Left colon (tissue), 2 donors: ENCODE measurements at regions not wholly inside any gene's neighbourhood (a gene's known extent, or its start where the extent isn't known, plus 50 kb on each side); places are given as distances from the start of the nearest gene placed in this dataset.

Experiments used
- ATAC-seq: fragments of 200-7000 bp; cut with Tn5 transposase; one replicate; pipeline ENCODE4 v1.9.1; 2020; ENCODE audit warnings: mild to moderate bottlenecking, moderate library complexity
- DNase-seq, 2 donors: peaks; one replicate each; pipeline ENCODE4 v3.0.0-alpha.2; 2020
- intact Hi-C, 2 donors: fragments of 100-400 bp; cut with DNase I in 1 of 2; cut with micrococcal nuclease in 1 of 2; formaldehyde crosslinking; loops; one replicate each; pipeline versions ENCODE4 v1.11.2 to v1.14.0; 2022; cut with DNase I, micrococcal nuclease
- donor health status: DM: no; HTN: no; CAD: no.
- donor health status: DM: yes; HTN: yes; CAD: no.

DNA sequence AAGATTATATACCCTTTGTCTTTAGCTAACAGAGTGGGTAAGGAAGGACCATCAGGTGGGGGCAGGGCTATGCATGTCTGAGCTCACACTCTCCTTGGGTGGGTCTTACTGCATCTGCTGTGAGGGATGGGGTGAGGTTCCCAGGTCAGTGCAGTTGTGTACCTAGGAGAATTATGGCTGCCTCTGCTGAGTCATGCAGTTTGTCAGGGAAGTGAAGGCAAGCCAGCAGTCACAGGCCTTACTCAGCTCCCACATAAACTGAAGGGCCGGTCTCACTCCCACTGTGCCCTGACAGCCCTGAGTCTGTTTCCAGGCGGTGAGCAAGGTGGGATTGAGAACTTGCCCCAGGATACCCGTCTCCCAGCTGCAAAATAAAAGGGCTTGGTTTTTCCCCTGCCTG is 328.6 kb downstream of the MAP2K6 start:
- ATAC-seq (no peak), DNase-seq (no peak)
- intact Hi-C loops: no loop called here

DNA sequence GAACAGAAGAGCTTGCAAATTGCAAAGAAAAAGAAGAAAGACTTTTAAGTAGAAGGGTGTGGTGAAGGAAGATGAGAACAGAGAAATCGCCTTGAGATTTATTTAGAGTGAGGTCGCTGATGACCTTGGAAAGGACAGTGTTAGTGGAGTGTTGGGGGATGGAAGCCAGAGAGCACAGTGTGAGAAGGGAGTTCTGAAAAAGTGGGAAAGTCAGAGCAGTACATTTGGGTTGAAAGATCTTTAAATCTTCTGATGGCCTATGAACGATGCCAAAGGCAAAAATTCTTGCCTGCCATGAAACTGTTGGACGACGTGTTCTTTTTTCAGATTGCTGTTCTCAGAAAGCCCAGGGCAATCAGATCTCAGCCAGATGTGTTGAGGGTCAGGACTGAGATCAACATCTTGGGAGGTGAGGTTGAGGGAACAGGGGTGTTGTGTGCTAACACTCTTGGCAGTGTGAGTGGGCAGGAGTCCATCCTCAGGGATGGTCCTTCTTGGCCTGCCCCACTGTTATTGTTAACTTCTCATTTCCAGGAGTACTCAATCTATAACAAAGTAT is 330.1 kb downstream of the MAP2K6 start:
- intact Hi-C loops: no loop called here
- DNase-seq: no peak
- no peak for ATAC-seq

DNA sequence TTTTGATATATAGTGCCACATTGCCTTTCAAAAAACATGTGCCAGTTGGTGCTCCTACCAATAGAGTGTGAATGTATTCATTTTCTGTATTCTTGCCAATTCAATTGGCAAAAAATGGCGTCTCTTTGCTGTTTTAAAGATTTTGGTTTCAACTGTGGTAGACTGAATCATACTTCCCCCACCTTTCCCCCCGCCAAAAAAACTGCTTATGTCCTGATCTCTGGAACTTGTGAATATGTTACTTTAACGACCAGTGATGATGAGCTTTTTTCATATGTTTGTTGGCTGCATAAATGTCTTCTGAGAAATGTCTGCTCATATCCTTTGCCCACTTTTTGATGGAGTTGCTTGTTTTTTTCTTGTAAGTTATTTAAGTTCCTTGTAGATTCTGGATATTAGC is 325.1 kb upstream of the KCNJ16 start:
- DNase-seq: no peak
- intact Hi-C loops: no loop called here
- ATAC-seq: no peak

DNA sequence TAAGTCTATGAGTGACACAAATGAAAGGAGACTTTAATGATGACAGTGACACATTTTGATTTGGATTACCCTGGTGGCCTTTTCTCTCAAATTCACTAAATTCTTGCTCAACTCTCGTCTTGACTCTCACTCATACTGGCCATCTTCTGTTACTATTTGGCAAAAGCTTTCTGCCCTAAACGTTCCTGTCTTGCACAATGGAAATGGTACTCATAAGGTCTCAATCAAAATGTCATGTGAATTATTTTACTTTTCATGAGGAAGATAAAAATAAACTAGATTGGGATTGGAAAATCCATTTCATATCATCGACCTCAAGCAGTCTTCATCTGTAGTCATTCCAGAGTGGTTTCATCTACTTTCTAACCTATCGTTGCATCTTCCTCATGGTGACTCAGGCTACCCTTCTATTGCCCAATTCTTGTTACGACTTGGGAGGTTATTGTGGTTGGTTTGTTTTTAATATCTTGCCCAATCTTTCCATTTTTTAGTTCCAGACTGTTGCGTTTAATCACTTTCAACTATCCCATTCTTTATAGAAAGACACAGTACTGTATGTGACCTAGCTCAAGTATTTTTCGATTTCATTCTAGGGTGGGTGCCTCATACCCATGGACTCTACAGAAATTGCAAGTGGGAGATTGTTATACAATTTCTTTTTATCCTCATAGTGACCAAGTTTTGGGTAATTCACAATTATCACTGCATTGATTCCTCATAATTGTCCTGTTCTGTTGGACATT is 317.2 kb upstream of the KCNJ16 start:
- DNase-seq (no peak), ATAC-seq (no peak)
- intact Hi-C loops: no loop called here

DNA sequence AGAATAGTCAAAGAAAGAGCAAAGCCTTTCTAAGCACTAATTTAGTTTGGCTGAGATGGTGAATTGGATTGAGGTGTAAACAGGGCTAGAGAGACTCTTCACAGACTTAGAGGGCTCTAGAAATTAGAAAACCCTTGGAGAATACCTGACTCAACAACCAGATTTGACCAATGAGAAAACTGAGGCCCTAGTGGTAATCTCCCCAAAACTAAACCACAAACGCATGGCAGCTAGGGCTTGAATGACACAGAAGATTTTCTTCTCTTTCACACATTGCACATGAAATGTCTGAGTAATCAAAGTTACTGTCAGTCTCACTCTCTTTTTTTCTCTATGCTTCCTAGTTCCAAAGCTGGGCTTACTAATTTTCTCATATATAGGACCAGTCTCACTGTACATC is 314.5 kb upstream of the KCNJ16 start:
- ATAC-seq (no peak), DNase-seq (no peak)
- intact Hi-C loops: no loop called here

DNA sequence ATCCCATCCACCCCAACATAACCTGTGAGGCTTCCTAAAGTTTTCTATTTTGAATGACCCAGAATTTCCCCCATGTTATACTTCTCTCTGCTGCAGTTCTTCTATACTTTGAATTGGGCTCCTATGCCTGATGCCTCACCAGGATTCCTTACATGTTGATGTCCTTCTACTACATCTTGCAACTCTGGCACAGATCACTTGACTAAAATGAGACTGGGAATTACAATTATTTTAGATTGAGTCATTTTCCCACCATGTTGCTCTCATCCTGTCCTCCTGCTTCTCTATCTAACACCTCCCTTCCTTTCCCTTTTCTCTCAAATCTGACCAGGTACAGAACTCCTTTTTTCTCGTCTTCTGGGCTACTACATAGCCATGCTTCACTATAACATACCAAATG is 314.0 kb upstream of the KCNJ16 start:
- intact Hi-C loops: no loop called here
- DNase-seq (no peak), ATAC-seq (no peak)

DNA sequence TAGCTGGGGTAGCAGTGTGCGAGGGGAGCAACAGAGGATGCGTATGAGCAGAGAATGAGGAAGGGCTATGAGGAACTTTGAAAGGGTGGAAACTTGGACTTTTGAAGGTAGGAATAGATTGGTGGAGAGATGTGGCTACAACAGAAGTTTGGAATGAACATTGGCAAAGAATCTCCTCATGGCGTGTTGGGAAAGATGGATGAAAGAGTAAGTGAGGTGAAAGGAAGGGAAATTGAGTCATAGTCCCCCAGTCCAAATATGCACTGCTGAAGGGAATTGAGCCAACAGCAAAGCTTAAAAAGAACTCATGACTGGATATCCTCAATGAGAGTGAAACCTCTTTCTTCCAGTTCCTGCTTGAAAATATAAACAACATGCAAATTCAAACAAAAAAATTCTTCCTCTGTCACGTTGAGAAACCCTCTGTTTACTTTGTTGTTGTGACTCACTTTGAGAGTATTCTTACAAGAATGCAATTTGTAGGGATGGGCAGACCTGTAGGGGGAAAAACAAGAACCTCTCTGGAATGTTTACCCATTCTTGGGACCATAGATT is 313.2 kb upstream of the KCNJ16 start:
- ATAC-seq: no peak
- intact Hi-C loops: no loop called here
- no peak for DNase-seq

DNA sequence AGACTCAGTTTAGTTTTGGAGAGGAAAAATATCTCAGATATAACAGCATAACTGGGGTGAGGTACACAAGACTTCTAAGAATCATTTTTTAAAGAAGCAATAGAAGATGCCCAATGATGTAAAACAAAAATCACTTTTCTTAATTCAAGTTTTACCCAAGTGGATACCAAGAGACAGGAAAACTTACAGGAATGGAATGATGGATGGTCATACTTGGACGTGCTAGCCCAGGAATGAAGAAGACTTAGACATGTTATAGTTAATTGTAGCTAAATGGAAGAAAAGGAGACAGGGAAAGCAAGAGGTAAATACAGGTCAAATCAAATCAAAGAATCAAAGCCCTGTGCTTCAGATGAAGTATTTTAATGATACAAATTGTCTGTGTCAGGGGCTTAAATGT is 312.7 kb upstream of the KCNJ16 start:
- DNase-seq (no peak), ATAC-seq (no peak)
- intact Hi-C loops: no loop called here

DNA sequence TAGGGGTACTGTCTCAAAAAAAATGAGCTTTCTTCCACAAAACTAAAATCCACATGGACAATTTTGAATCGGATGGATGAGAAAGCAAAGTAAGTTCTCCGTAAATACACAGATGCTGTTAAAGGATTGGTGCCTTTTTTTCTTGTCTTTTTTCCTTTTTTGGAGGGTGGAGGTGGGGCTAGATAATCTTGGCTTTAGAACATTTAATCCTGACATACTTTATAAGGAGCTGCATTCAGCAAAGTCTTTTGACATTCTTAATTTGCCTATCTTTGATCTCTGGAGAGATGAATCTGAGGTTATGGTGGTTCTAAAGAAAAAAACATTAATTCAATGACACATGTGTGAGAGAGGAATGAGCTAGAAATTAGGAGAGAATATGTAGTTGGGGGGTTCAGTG is 312.3 kb upstream of the KCNJ16 start:
- DNase-seq: no peak
- intact Hi-C loops: no loop called here
- no peak for ATAC-seq

DNA sequence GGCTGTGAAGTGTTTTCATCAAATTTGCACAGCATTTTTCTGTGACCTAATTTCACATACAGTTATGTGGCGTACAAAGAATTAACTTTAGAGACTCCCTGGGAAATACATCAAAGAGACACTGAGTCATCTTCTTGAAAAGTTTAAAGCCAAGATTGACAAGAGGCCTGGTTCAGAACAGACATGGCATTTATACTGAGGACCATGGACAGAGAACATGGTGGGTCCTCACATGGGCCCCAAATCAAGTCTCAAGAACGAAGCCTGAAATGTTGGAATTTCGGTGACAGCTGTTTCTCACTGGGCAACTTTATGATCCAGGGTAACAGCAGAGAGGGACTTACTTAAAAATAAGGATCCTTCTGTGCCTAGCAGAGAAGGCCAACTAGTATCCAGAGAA is 311.5 kb upstream of the KCNJ16 start:
- no peak for ATAC-seq
- intact Hi-C loops: no loop called here
- DNase-seq: no peak

DNA sequence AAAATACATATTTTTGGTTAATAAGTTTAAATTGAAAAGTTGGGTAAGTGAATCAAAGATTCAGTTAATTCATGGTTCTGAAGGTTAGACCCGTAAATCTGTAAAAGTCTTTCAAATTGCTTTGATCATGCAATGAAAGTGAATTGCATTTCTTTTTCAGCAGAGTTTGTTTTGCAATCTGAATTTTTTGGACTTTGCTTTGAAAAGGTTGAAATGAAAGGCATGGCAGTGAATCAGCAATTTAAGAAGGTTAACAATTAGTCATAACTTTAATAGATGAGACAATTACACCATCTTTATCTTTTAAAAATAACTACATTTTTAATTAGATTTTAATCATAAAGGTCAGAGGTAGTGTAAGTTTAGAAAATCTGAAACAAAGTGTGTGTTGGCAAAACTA is 310.9 kb upstream of the KCNJ16 start:
- ATAC-seq (no peak), DNase-seq (no peak)
- intact Hi-C loops: no loop called here

DNA sequence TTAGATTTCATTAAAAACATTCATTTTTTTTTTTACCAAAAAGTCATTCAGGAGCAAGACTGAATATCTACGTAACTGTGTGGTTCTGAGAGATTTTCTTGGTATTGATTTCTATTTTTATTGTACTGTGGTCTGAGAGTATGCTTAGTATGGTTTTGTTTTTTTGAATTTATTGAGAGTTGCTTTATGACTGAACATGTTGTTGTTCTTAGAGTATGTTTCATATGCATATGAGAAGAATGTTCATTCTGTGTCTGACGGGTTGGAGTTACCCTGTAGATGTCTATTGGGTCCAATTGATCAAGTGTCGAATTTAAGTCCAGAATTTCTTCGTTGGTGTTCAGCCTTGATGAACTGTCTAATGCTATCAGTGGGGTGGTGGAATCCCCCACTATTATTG is 306.0 kb upstream of the KCNJ16 start:
- ATAC-seq (no peak), DNase-seq (no peak)
- intact Hi-C loops: no loop called here

DNA sequence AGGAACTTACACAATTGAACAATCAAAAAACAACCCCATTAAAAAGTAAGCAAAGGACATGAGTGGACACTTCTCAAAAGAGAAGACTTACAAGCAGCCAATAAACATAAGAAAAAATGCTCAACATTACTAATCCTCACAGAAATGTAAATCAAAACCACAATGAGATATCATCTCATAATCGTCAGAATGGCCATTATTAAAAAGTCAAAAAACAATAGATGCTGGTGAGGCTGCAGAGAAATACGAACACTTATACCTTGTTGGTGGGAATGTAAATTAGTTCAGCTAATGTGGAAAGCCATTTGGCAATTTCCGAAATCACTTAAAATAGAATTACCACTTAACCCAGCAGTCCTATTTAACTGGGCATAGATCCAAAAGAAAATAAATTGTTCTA is 301.9 kb upstream of the KCNJ16 start:
- DNase-seq: no peak
- intact Hi-C loops: no loop called here
- ATAC-seq: no peak

DNA sequence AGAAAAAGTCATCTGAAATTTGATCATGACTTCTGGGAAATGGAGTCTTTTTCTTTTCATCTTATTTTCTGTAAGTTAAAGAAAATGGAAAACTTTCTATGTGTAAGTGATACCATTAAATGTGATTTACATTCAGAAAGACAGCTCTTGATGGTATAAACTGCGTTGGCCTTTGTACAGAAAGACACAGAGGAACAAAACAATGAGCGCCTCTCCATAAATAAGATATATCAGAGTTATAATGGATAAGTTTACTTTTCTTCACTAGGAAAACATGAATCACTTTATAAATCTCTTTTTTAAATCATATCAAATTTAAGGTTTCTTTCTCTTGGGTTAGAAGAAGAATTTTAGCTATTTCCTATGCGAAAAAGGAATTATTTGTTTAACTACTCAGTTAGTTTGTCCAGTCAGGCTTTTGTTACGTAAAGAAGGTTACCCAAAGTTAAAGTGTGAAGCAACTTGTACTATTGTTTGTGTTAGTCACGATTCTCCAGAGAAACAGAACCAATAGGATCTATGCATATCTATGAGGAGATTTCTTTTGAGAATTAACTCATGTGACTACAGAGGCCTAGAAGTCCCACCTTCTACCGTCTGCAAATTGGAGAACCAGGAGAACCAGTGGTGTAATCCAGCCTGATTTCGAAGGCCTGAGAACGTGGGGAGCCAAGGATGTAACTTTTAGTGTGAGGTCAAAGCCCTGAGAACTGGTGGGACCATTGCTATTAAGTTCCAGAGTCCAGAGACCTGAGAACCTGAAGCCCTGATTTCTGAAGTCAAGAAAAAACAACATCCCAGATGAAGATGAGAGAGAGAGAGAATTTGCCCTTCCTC is 295.4 kb upstream of the KCNJ16 start:
- DNase-seq (no peak), ATAC-seq (no peak)
- intact Hi-C loops: no loop called here

DNA sequence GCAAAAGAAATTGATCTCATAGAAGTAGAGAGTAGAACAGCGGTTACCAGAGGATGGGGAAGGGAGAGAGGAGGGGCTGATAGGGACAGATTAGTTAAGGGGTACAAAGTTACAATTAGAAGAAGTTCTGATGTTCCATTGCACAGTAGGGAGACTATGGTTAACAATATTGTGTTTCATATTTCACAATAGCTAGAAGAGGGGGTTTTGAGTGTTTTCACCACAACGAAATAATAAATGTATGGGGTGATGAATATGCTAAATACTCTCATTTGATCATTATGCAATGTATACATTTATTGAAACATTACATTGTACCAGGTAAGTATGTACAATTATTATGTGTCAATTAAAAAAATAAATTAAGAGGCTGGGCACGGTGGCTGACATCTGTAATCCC is 291.2 kb upstream of the KCNJ16 start:
- ATAC-seq: no peak
- intact Hi-C loops: no loop called here
- DNase-seq: no peak

DNA sequence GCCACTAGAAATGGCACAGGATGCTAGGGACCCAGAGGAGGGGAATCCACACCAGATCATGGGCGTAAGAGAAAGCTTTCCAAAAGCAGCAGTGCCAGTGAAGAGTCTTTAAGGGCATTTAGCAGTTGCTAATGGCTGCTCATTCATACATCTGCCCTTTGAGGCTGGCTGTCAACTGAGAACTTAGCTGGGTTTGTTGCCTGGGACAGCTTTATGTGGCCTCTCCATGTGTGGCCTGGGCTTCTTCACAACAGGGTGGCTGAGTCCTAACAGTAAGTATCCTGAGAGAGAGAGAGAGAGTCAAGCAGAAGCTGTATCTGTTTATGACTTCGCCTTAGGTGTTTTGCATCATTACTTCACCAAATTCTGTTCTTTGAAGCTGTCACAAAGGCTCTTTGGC is 286.1 kb upstream of the KCNJ16 start:
- no peak for DNase-seq
- ATAC-seq: no peak
- intact Hi-C loops: no loop called here

DNA sequence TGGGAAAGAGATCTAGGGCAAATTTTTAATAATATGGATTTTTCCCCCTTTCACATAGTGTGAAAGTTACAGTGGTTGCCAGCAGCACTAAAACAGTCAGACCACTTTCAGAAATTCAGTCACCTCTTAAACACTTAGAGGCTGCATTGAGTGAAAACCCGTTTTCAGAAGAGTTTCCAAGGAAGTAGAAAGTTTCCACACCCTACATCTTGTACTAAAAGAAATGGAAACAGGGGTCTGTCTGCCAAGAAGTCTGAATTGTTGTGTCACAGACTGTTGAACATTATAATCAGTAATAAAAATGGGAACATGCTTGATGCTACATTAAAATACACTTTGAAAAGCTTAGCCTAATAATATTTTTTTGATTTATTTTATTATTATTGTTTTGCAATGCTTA is 278.9 kb upstream of the KCNJ16 start:
- ATAC-seq (no peak), DNase-seq (no peak)

DNA sequence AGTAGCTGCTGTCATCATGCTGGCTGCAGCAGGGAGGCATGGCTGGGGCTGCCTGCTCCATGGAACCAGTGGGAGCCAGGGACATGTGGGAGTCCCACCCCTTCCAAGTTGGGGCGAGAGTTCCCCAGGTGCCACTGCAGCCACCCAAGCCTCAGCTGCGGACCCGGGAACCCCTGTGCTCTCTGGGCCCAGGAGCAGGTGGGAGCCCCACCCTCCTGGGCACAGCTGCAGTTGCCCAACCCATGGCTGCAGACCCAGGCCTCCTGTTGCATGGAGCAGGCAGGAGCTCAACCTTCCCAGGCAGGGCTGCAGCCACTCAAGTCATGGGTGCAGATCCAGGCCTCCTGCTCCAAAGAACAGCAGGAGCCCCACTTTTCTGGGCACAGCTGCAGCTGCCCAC is 274.2 kb upstream of the KCNJ16 start:
- no peak for ATAC-seq
- DNase-seq: no peak
- intact Hi-C loops: no loop called here

More for the DNA sequence above, 278.9 kb upstream of the KCNJ16 start:
- intact Hi-C loops: no loop called here

DNA sequence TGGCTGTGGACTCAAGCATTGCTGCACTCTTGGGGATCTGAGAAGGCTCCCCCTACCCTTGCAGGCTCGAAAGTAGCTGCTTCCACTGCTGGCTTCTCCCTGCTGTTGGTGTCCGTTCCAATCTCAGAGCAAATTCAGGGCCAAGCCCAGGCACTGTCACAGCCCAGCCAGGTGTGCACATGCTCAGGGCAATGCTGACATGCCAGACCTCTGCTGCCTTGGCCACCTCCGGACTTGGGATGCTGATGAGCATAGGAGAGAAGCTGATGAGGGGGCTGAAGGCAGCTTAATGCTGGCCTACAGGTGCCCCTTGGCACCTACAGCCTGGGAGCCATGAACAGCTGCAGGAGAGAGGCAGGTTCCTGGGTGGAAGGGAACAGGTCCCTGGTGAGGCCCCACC is 273.7 kb upstream of the KCNJ16 start:
- intact Hi-C loops: no loop called here
- DNase-seq (no peak), ATAC-seq (no peak)

DNA sequence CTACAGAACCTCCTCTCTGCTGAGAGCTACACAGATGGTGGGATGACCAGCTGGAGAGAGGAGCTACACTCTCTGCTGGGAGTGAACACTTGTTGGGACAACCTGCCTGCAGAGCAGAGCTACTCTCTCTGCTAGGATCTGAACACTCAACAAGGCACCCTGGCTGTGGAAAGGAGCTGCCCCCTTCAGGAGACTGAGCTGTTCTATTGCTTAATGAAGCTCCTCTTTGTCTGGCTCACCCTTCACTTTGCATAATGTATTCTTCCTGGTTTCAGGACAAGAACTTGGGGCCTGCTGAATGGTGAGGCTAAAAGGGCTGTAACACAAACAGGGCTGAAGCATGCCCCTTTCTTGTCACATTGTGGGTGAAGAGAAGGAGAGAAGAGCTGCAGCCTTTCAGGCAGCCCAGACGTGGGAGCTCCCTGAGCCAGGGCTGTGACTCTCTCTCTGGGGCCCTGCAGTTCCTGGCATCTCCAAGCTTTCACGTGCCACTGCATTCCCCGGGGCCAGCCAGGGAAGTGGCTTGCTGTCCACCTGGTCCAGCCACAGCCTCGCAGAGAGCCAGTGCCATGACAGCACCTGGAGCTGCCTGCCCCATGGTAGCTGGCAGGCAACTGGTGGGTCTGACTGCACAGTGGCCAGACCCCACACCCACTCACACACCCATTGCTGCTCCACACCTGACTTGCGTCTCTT is 272.8 kb upstream of the KCNJ16 start:
- ATAC-seq (no peak), DNase-seq (no peak)
- intact Hi-C loops: no loop called here
